ENCODE measurements at regions not wholly inside any gene's neighbourhood (a gene's known extent, or its start where the extent isn't known, plus 50 kb on each side); places are given as distances from the start of the nearest gene placed in this dataset.

GRCh38 chr2:48108455-48108854, 202.2 kb upstream of the FBXO11 start:
- DNase-seq = no peak

- no peak for DNase-seq
Observed at GRCh38 chr2:48109491-48110204, 203.3 kb upstream of the FBXO11 start.

- no peak for DNase-seq
Observed at GRCh38 chr2:48110492-48110891, 204.0 kb upstream of the FOXN2 start.

GRCh38 chr2:48112911-48113680, 201.4 kb upstream of the FOXN2 start:
- DNase-seq = no peak

GRCh38 chr2:48113767-48114166, 200.7 kb upstream of the FOXN2 start:
- no peak for DNase-seq

GRCh38 chr2:48114256-48114655, 200.2 kb upstream of the FOXN2 start:
- DNase-seq = peak; percentile 49

- DNase-seq = no peak
Observed at GRCh38 chr2:48116497-48116896, 198.0 kb upstream of the FOXN2 start.

GRCh38 chr2:48118895-48119294, 195.6 kb upstream of the FOXN2 start:
- no peak for DNase-seq

- DNase-seq = no peak
Observed at GRCh38 chr2:48120112-48120511, 194.4 kb upstream of the FOXN2 start.

- DNase-seq = no peak
Observed at GRCh38 chr2:48120759-48121242, 193.7 kb upstream of the FOXN2 start.

GRCh38 chr2:48122166-48122565, 192.3 kb upstream of the FOXN2 start:
- no peak for DNase-seq

- no peak for DNase-seq
Observed at GRCh38 chr2:48124592-48124991, 189.9 kb upstream of the FOXN2 start.

- no peak for DNase-seq
Observed at GRCh38 chr2:48126162-48126561, 188.3 kb upstream of the FOXN2 start.

GRCh38 chr2:48127612-48128191, 186.8 kb upstream of the FOXN2 start:
- no peak for DNase-seq

- DNase-seq = no peak
Observed at GRCh38 chr2:48129293-48129950, 185.1 kb upstream of the FOXN2 start.

- DNase-seq = peak; percentile 52
Observed at GRCh38 chr2:48131539-48132270, 182.8 kb upstream of the FOXN2 start.

GRCh38 chr2:48132271-48132625, 182.2 kb upstream of the FOXN2 start:
- DNase-seq = no peak

- DNase-seq = no peak
Observed at GRCh38 chr2:48134704-48135103, 179.8 kb upstream of the FOXN2 start.

GRCh38 chr2:48135797-48136196, 178.7 kb upstream of the FOXN2 start:
- DNase-seq = no peak

- DNase-seq = no peak
Observed at GRCh38 chr2:48137829-48138228, 176.7 kb upstream of the FOXN2 start.

- no peak for DNase-seq
Observed at GRCh38 chr2:48138898-48139297, 175.6 kb upstream of the FOXN2 start.

- no peak for DNase-seq
Observed at GRCh38 chr2:48140586-48140985, 173.9 kb upstream of the FOXN2 start.

- DNase-seq = no peak
Observed at GRCh38 chr2:48144777-48145176, 169.7 kb upstream of the FOXN2 start.
